Thymus (tissue), 11 donors: ENCODE measurements at regions not wholly inside any gene's neighbourhood (a gene's known extent, or its start where the extent isn't known, plus 50 kb on each side); places are given as distances from the start of the nearest gene placed in this dataset.
"Not testable (repeated sequence)": the region's sequence is repeated elsewhere in the genome, so short reads cannot be mapped to it uniquely, and the experiment has no call there.

ENCODE experiments used
- DNase-seq, 9 donors: peaks; one replicate each; pipeline ENCODE4 v3.0.0-alpha.2; 2013; ENCODE audit warnings: low spot score in 9 of 9, low read depth in 6 of 9, missing footprints in 1 of 9
- H3K27ac ChIP-seq, 2 donors: one replicate each; pipeline ENCODE4 v1.5.1; 2013; ENCODE audit warnings: control low read depth in 1 of 2, low read depth in 1 of 2, low read length in 1 of 2, mild to moderate bottlenecking in 1 of 2, moderate library complexity in 1 of 2
- H3K27me3 ChIP-seq, 2 donors: one replicate each; pipeline ENCODE4 v1.5.1; 2013; ENCODE audit warnings: low read length in 1 of 2; ENCODE audit not compliant: control insufficient read depth in 2 of 2, insufficient read depth in 1 of 2
- H3K36me3 ChIP-seq, 2 donors: one replicate each; pipeline ENCODE4 v1.5.1; 2013; ENCODE audit warnings: low read length in 1 of 2, mild to moderate bottlenecking in 1 of 2, moderate library complexity in 1 of 2; ENCODE audit not compliant: control insufficient read depth in 2 of 2, insufficient read depth in 2 of 2
- H3K4me1 ChIP-seq, 2 donors: one replicate each; pipeline ENCODE4 v1.5.1; 2013; ENCODE audit warnings: low read length in 2 of 2; ENCODE audit not compliant: control insufficient read depth in 2 of 2, insufficient read depth in 2 of 2
- H3K4me3 ChIP-seq, 2 donors: one replicate each; pipeline ENCODE4 v1.5.1; 2013; ENCODE audit warnings: low read length in 2 of 2, control low read depth in 1 of 2, mild to moderate bottlenecking in 1 of 2
- H3K9me3 ChIP-seq, 2 donors: one replicate each; pipeline ENCODE4 v1.5.1; 2013; ENCODE audit warnings: low read length in 1 of 2, mild to moderate bottlenecking in 1 of 2; ENCODE audit not compliant: control insufficient read depth in 2 of 2, insufficient read depth in 1 of 2
- WGBS: extraction: QIAGEN DNeasy Blood & Tissue Kit; methylation state at CpG from one replicate; pipeline ENCODE4 v1.1.7; 2013; 5-methylcytosine and 5-hydroxymethylcytosine counted together
- donor health status: healthy.

DNA sequence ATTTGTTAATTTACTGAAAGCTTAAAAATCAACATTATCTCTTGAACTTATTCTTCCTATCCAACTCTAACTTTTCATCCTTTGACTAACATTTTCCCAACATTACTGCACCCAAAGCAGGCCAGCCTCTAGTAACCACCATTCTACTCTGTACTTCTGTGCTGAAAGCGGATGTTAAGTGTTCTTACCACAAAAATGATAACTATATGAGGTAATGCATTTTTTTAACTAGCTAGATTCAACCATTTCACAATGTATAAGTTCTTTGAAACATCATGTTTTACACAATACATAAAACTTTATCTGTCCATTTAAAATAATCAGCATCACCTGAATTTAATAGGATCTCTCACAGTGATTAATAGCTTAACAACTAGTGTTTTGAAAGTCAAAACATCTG is 468.5 kb upstream of the MGAT4C start:
- no peak for DNase-seq
- Histone ChIP-seq H3K27me3 (no peaks in the 10 kb centered on the region), H3K4me3 (no peak overlapping the region), H3K4me1 (no peaks in the 10 kb centered on the region), H3K9me3 (no peaks in the 10 kb centered on the region), H3K36me3 (no peaks in the 10 kb centered on the region), H3K27ac (no peak overlapping the region)
- WGBS: 89% methylated on average over 1 of the region's 1 CpG

DNA sequence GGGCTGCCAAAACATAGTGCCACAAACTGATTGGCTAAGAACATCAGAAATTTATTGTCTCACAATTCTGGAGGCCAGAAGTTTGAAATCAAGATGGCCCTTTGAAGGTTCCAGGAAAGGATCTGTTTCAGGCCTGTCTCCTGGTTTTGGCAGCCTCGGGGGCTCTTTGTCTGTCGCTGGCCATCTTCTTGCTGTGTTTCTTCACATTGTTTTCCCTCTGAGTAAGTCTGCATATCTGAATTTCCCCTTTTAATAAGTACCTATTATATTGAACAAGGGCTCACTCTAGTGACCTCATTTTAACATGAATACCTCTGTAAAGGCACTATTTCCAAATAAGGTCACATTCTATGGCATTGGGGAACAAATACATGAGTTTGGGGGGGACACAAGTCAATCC is 467.1 kb upstream of the MGAT4C start:
- 85% methylated on average over 2 of the region's 2 CpGs for WGBS
- Histone ChIP-seq H3K9me3 (no peaks in the 10 kb centered on the region), H3K36me3 (no peaks in the 10 kb centered on the region), H3K4me3 (no peak overlapping the region), H3K27me3 (no peaks in the 10 kb centered on the region), H3K4me1 (no peaks in the 10 kb centered on the region), H3K27ac (no peak overlapping the region)
- no peak for DNase-seq

DNA sequence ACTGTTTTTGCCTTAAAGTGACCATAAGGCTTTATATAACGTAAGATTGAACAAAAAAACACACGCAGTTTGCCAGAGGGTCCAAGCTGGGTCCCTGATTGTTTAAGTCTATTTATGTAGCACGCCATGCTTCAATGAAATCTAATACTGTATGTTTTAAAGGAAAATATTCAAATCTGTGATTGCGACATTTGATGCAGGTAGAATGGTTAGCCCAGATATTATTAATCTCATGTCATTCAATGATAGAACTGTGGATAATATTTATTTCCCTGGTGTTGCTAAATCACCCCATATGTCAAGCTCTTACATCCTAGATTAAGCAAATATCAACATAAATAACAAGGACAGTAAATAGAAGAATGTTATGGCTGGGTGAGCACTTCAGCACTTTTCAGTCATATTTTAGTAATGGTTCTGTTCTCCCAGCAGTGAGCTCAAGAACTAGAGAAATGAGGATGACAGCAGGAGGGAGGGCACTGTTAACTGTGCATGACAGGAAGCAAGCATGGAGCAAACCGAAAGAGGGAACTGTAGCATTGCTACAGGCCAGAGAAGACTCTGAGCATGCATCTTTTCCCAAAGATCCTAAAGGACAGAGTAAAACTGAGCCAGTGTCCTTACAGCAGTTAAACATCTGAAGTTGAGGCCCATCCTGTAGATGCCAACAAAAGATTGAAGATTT is 465.7 kb upstream of the MGAT4C start:
- Histone ChIP-seq H3K27ac (no peak overlapping the region), H3K9me3 (no peaks in the 10 kb centered on the region)

DNA sequence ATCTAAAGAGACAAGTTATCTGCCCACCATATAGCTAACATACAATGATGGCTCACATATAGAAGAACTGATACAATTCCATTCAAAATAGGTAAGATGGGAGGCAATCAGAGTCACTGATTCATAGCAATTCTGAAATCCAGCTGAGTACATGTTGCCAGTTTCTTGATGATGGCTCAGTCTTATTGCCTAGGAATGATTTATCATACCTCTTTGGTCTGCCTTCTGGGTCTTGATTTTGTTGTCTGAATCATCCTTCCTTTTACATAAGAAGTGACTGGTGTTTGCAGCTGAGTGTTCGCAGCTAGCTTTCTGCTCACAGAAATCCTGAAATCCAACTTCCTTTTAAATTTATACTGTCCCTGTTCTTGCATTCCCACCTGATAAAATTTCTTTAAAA is 463.2 kb upstream of the MGAT4C start:
- Histone ChIP-seq H3K36me3 (no peaks in the 10 kb centered on the region), H3K27me3 (no peaks in the 10 kb centered on the region), H3K4me1 (no peaks in the 10 kb centered on the region), H3K27ac (no peak overlapping the region), H3K4me3 (no peak overlapping the region), H3K9me3 (no peaks in the 10 kb centered on the region)
- WGBS: 85% methylated on average over 1 of the region's 1 CpG
- DNase-seq: no peak

More for the DNA sequence above, 465.7 kb upstream of the MGAT4C start:
- no peak for DNase-seq
- Histone ChIP-seq H3K36me3 (no peaks in the 10 kb centered on the region), H3K4me3 (no peak overlapping the region), H3K27me3 (no peaks in the 10 kb centered on the region), H3K4me1 (no peaks in the 10 kb centered on the region)
- 80% methylated on average over 5 of the region's 5 CpGs for WGBS

DNA sequence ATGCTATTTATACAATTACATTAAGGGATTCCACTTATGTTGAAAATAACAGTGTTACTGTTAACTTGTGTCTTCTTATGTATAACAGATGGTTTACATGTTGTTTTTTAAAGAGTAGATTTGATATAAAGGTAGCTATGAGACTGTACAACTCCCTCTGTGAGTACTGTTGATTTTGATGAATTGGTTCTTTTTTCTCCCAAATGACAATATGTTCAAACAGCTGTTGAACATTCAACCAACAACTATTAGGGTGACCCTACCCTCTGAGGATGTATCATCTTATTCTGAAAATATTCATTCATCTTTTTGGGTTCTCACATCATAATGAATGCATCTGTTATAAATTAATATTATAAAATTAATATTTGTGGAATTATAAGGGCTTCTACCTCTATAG is 456.9 kb upstream of the MGAT4C start:
- H3K27me3 ChIP-seq: no peaks in the 10 kb centered on the region
- DNase-seq: no peak
- H3K9me3 ChIP-seq: peaks cover 1 to 4% of the 10 kb centered on the region in 2 donors
- H3K27ac ChIP-seq: no peak overlapping the region
- no peak overlapping the region for H3K4me3 ChIP-seq
- H3K4me1 ChIP-seq: no peaks in the 10 kb centered on the region
- no peaks in the 10 kb centered on the region for H3K36me3 ChIP-seq

DNA sequence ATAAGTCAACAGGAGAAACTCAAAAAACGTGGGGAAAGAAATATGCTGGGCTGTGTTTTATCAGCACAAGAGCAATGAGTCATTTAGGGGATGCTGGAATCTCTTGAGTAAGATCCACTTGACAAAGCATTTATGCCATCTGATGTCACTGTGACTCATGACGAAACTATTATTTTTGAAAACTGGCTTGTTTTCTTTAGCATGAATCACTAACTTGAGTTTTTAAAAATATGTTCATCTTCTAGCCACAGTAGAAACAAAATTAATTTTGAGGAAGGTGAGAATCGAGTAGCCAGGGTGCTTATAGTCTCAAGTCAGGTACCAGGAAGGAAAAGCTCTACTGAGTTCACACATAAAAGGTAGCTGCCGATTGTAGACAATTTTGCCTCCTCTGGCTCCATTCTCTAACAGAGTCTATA is 456.2 kb upstream of the MGAT4C start:
- H3K36me3 ChIP-seq: no peaks in the 10 kb centered on the region
- H3K9me3 ChIP-seq: peaks cover 1 to 7% of the 10 kb centered on the region in 2 donors
- 75% methylated on average over 4 of the region's 4 CpGs for WGBS
- no peak overlapping the region for H3K27ac ChIP-seq
- no peak for DNase-seq
- no peaks in the 10 kb centered on the region for H3K4me1 ChIP-seq
- H3K27me3 ChIP-seq: no peaks in the 10 kb centered on the region
- no peak overlapping the region for H3K4me3 ChIP-seq

DNA sequence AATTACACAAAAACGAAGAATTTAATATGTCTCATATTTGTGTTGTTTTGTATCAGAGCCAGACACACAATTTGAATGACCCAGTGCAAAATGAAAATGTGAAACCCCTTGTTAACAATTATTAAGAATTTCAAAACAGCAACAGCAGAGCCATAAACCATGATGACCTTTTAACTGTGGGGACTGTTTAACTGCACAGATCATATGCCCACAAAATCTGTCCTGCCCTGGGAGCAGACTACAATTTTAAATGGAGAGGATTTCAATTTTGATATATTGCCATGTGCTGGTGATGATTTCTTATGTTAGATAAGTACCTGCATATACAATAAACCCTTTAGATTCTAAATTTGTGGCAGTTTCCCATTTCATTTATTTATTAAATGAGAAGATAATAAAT is 455.5 kb upstream of the MGAT4C start:
- Histone ChIP-seq H3K4me1 (no peaks in the 10 kb centered on the region), H3K27ac (no peak overlapping the region), H3K4me3 (no peak overlapping the region), H3K27me3 (no peaks in the 10 kb centered on the region), H3K9me3 (peaks cover 1 to 7% of the 10 kb centered on the region in 2 donors), H3K36me3 (no peaks in the 10 kb centered on the region)
- WGBS: 81% methylated on average over 1 of the region's 1 CpG
- DNase-seq: no peak

DNA sequence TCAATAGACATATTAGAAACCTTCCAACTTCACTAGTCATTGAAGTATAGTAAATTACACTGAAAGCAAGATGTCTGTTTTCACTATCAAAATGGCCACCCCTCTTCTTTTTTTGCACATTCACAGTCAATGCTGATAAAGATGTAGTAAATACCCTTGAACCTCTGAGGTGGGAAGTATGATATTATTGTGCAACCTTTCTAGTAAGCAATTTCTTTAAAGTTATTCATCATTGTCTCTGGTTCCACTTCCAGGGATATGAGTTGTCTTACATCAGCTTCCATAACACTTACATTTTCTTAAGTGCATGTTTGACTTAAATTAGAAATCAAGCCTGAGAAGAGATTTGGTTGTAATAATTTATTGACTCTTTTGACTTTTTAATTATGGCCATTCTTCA is 453.9 kb upstream of the MGAT4C start:
- Histone ChIP-seq H3K36me3 (no peaks in the 10 kb centered on the region), H3K27ac (no peak overlapping the region), H3K4me3 (no peak overlapping the region), H3K27me3 (no peaks in the 10 kb centered on the region), H3K9me3 (peaks cover 1 to 7% of the 10 kb centered on the region in 2 donors), H3K4me1 (no peaks in the 10 kb centered on the region)
- no peak for DNase-seq

DNA sequence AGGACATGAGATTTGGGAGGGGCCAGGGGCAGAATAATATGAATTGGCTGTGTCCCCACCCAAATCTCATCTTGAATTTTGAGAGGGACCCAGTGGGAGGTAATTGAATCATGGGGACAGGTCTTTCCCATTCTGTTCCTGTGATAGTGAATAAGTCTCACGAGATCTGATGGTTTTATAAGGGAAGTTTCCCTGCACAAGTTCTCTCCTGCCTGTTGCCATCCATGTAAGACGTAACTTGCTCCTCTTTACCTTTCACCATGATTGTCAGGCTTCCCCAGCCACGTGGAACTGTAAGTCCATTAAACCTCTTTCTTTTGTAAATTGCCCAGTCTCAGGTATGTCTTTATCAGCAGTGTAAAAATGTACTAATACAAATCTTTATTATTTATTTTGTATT is 452.8 kb upstream of the MGAT4C start:
- H3K27me3 ChIP-seq, DNase-seq, H3K27ac ChIP-seq, H3K36me3 ChIP-seq, H3K4me3 ChIP-seq, H3K9me3 ChIP-seq, H3K4me1 ChIP-seq: not testable (repeated sequence)
- WGBS: 67% methylated on average over 3 of the region's 3 CpGs

DNA sequence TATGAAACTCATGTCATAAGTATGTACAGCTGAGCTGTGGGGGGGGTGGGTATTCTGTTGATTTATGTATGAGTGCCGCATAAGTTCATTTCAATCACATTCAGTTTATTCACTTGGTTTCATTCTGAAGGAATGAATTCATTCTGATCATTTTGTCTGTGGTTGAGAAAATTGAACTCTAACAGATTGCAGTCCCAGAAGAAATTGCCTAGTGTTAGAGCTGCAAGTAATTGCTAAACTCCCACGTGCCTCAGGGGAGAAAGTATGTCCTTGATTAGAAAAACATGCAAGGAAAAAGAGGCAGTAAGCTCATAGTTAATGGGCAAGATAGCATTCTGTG is 442.4 kb upstream of the MGAT4C start:
- DNase-seq: no peak
- no peaks in the 10 kb centered on the region for H3K4me1 ChIP-seq
- 76% methylated on average over 2 of the region's 2 CpGs for WGBS

More for the DNA sequence above, 442.4 kb upstream of the MGAT4C start:
- Histone ChIP-seq H3K9me3 (no peaks in the 10 kb centered on the region), H3K36me3 (no peaks in the 10 kb centered on the region), H3K4me3 (no peak overlapping the region), H3K27ac (no peak overlapping the region), H3K27me3 (no peaks in the 10 kb centered on the region)
